SU-DHL-6 (cell line): ENCODE measurements at regions not wholly inside any gene's neighbourhood (a gene's known extent, or its start where the extent isn't known, plus 50 kb on each side); places are given as distances from the start of the nearest gene placed in this dataset.

Source experiments
- H2AFZ ChIP-seq: fragments of 200-600 bp; sonication (generic); 2 replicates; pipeline ENCODE4 v1.6.1; 2014; ENCODE audit warnings: low read depth, mild to moderate bottlenecking, moderate library complexity, mixed read lengths, antibody characterized with exemption, low read length; ENCODE audit not compliant: severe bottlenecking
- H3F3A ChIP-seq: fragments of 200-600 bp; shearing (Covaris generic); 2 replicates; pipeline ENCODE4 v1.6.0; 2016; ENCODE audit warnings: antibody characterized with exemption, mild to moderate bottlenecking; ENCODE audit not compliant: insufficient read depth
- H3K27ac ChIP-seq: fragments of 200-600 bp; sonication (generic); 2 replicates; pipeline ENCODE4 v1.5.1; 2016; ENCODE audit warnings: low read depth, mild to moderate bottlenecking, low read length, moderate library complexity, mixed read lengths
- H3K27me3 ChIP-seq: fragments of 200-600 bp; sonication (generic), shearing (Covaris generic); 2 replicates; pipeline ENCODE4 v1.6.0; 2014; ENCODE audit warnings: mild to moderate bottlenecking, low read length
- H3K36me3 ChIP-seq: fragments of 200-600 bp; sonication (generic); 2 replicates; pipeline ENCODE4 v1.6.1; 2014; ENCODE audit warnings: mild to moderate bottlenecking, low read length, mixed read lengths
- H3K4me2 ChIP-seq: fragments of 300-600, 200-600 bp; shearing (Covaris generic), sonication (generic); 2 replicates; pipeline ENCODE4 v1.6.0; 2014; ENCODE audit warnings: low read length, low read depth, mild to moderate bottlenecking; ENCODE audit not compliant: poor library complexity, severe bottlenecking
- H3K4me3 ChIP-seq: fragments of 200-600 bp; sonication (generic); 2 replicates; pipeline ENCODE4 v1.5.1; 2014; ENCODE audit warnings: antibody characterized with exemption, low read length, mild to moderate bottlenecking, mixed read lengths; ENCODE audit not compliant: insufficient read depth, poor library complexity, severe bottlenecking
- H3K79me2 ChIP-seq: fragments of 200-600 bp; sonication (generic); 2 replicates; pipeline ENCODE4 v1.6.1; 2014; ENCODE audit warnings: mild to moderate bottlenecking, low read length, moderate library complexity; ENCODE audit not compliant: insufficient read depth
- H3K9ac ChIP-seq: fragments of 200-600 bp; sonication (generic); 2 replicates; pipeline ENCODE4 v1.7.0; 2014; ENCODE audit warnings: mild to moderate bottlenecking, low read length
- H3K9me2 ChIP-seq: fragments of 200-600 bp; sonication (generic); replicated peaks from 2 replicates; pipeline ENCODE4 v1.6.1; 2014; ENCODE audit warnings: low read length; ENCODE audit not compliant: insufficient read depth
- H3K9me3 ChIP-seq: fragments of 200-600 bp; sonication (generic); 2 replicates; pipeline ENCODE4 v1.6.1; 2014; ENCODE audit warnings: low read length, mixed read lengths; ENCODE audit not compliant: insufficient read depth
- H4K20me1 ChIP-seq: fragments of 200-600 bp; sonication (generic); 2 replicates; pipeline ENCODE4 v1.6.1; 2014; ENCODE audit warnings: low read depth, mild to moderate bottlenecking, antibody characterized with exemption, low read length, moderate library complexity, mixed read lengths
- CTCF ChIP-seq: fragments of 200-600 bp; sonication (generic); IDR thresholded peaks from one replicate; pipeline ENCODE4 v1.5.1; 2017; ENCODE audit warnings: antibody characterized with exemption, mild to moderate bottlenecking, low read length, moderate library complexity; ENCODE audit not compliant: insufficient read depth, poor library complexity, severe bottlenecking
- EZH2phosphoT487 ChIP-seq: fragments of 200-600 bp; sonication (generic), shearing (Covaris generic); conservative IDR thresholded peaks from 2 replicates; pipeline ENCODE4 v1.6.1; 2018; ENCODE audit warnings: mild to moderate bottlenecking, antibody characterized with exemption, low read length, moderate library complexity, mixed read lengths

DNA sequence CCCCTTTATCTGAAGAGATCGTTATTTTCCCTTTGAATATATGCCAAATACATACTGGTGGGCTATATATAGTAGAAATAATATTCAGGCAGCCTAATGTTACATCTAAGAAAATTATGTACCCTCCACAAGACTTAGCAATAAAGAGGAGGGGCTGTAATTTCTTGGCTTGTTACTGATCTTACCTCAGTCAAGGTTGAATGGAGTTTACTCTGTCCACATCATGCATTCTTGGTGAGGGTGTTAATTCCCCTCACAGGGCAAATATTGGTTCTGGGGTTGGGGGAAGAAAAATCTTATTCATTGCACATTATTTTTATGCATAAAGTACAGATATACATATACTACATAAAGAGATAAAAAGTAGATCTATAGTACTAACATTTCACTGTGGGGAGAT, 145.8 kb upstream of the ANK3 start:
- H3K4me2 ChIP-seq, result no peak overlapping the region
- H3K9ac ChIP-seq, result no peak overlapping the region
- H4K20me1 ChIP-seq, result no peaks in the 10 kb centered on the region
- no peak overlapping the region for H3K4me3 ChIP-seq
- H3K9me2 ChIP-seq, result no peaks in the 10 kb centered on the region
- no peaks in the 10 kb centered on the region for H3K79me2 ChIP-seq
- TF ChIP-seq EZH2phosphoT487 (no peak), CTCF (no peak)
- H3K36me3 ChIP-seq, result no peaks in the 10 kb centered on the region
- no peak overlapping the region for H2AFZ ChIP-seq
- H3K9me3 ChIP-seq, result no peaks in the 10 kb centered on the region
- H3K27me3 ChIP-seq, result no peaks in the 10 kb centered on the region
- H3F3A ChIP-seq, result no peaks in the 10 kb centered on the region
- no peak overlapping the region for H3K27ac ChIP-seq

DNA sequence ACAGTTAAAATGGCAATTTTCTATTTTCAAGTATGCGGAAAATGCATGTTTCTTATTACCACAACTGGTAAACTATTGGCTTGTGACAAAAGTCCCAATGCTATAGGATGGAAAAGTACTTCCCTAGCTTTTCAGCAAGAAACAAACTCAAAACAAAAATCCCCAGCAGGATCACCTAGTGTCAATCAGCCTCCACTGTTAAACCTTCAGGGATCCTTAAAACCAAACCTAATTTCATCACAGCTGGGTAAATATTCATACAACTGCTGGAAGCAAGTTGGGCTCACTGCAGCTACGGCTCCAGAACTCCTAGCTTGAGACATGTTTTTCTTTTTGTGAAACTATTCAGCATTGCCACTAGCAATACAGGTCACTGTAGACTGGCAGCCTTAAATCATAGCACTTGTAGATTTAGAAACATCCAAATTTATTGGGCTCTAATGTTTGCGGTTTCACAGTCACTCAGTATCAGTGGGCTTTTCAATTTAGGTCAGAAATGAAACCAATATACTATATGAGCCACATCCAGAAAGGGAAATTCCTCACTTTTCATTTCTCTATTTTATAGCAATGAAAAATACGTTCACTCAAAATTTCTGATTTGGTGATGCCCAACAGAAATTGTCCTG, 145.2 kb upstream of the ANK3 start:
- no peak overlapping the region for H3K4me3 ChIP-seq
- H2AFZ ChIP-seq, result no peak overlapping the region
- H3F3A ChIP-seq, result no peaks in the 10 kb centered on the region
- no peaks in the 10 kb centered on the region for H3K36me3 ChIP-seq
- H3K9me3 ChIP-seq, result no peaks in the 10 kb centered on the region
- H3K27ac ChIP-seq, result no peak overlapping the region
- H3K79me2 ChIP-seq, result no peaks in the 10 kb centered on the region
- H3K9me2 ChIP-seq, result no peaks in the 10 kb centered on the region
- no peaks in the 10 kb centered on the region for H3K27me3 ChIP-seq
- no peak for TF ChIP-seq CTCF
- no peak for TF ChIP-seq EZH2phosphoT487
- no peaks in the 10 kb centered on the region for H4K20me1 ChIP-seq
- H3K9ac ChIP-seq, result no peak overlapping the region
- H3K4me2 ChIP-seq, result no peak overlapping the region

DNA sequence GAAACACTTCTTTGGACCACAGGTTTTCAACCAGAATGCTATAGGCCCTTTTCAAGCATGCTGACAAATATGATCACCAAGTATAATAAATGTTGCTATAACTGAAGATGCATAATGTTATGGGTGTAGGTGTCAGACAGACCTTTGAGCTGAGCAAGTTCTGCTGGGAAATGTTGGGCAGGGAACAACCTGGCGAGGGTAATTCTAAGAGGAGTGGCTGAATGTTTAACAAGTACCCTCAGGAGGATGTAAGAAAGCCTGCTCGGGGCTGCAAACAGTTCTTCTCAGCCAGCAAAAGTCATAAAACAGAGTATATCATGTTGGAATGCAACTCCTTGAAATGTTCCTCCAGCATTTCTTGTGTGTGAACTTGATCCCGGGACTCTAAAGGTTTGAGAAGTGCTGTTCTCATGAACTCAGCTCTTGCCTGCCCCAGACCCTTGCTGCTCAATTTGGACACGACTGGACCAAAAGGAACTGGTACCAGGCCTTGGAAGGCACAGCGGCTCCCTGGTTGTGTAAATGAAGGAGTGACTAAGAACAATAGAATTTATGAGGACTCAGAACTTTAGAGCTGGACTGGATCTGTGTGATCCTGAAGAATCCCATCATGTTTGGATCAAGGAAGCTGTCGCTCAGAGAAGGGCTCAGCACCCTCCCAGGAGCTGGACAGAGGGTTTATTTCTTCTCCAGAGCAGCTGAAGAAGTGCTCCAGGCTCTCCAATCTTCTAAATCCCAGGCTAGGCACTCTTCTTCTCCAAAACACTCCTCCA, 143.2 kb upstream of the ANK3 start:
- Histone ChIP-seq H3K27ac (no peak overlapping the region), H3K36me3 (no peaks in the 10 kb centered on the region), H4K20me1 (no peaks in the 10 kb centered on the region), H2AFZ (no peak overlapping the region), H3K4me3 (no peak overlapping the region), H3K27me3 (no peaks in the 10 kb centered on the region), H3K79me2 (no peaks in the 10 kb centered on the region), H3F3A (no peaks in the 10 kb centered on the region), H3K9me2 (no peaks in the 10 kb centered on the region), H3K9ac (no peak overlapping the region), H3K9me3 (no peaks in the 10 kb centered on the region), H3K4me2 (no peak overlapping the region)
- TF ChIP-seq CTCF (no peak), EZH2phosphoT487 (no peak)
